H1 (cell line): ENCODE measurements at regions not wholly inside any gene's neighbourhood (a gene's known extent, or its start where the extent isn't known, plus 50 kb on each side); places are given as distances from the start of the nearest gene placed in this dataset.

Source experiments
- SIN3A ChIP-seq, 2 experiments: IDR thresholded peaks in 1 of 2; conservative IDR thresholded peaks in 1 of 2; 2 replicates each; pipeline ENCODE4 v1.6.1; 2011 to 2012; ENCODE audit warnings: low read length in 2 of 2, improper control_type of control experiment in 1 of 2, low read depth in 1 of 2, mild to moderate bottlenecking in 1 of 2
- SP4 ChIP-seq: IDR thresholded peaks from 2 replicates; pipeline ENCODE4 v1.6.1; 2012; ENCODE audit warnings: low read length, inconsistent platforms
- TF ChIP-seq, protein P1 (sequence below): IDR thresholded peaks from 2 replicates; pipeline ENCODE4 v1.6.1; 2011; ENCODE audit warnings: low read length, improper control_type of control experiment

- TF ChIP-seq, protein P1, sequence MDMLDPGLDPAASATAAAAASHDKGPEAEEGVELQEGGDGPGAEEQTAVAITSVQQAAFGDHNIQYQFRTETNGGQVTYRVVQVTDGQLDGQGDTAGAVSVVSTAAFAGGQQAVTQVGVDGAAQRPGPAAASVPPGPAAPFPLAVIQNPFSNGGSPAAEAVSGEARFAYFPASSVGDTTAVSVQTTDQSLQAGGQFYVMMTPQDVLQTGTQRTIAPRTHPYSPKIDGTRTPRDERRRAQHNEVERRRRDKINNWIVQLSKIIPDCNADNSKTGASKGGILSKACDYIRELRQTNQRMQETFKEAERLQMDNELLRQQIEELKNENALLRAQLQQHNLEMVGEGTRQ, result no peak
- TF ChIP-seq SP4 (no peak), SIN3A (conservative IDR thresholded peaks at IDR 0.05 in 1 of 2, IDR thresholded peaks at IDR 0.05 in 1 of 2; ENCODE audit: low read depth in 1 of 2, low read length in 2 of 2) (no peak)
- TF ChIP-seq, all 59 proteins: peak for 0
These were observed 63.7 kb downstream of the FOXL1 start (continued) for GRCh38 chr16:86642087-86642486.
